Common myeloid progenitor, CD34-positive (primary cell): ENCODE measurements at regions not wholly inside any gene's neighbourhood (a gene's known extent, or its start where the extent isn't known, plus 50 kb on each side); places are given as distances from the start of the nearest gene placed in this dataset.
A peak's percentile ranks its signal among the peaks of the same experiment; 100 is the strongest.

Source experiments
- CTCF ChIA-PET: fragments of 350-600 bp; sonication (Branson Sonifier 250); formaldehyde crosslinking; loops from one replicate; lab custom pipeline; 2021; ENCODE audit warnings: antibody characterized with exemption; lab: Charles Lee
- POLR2A ChIA-PET: fragments of 350-600 bp; sonication (Branson Sonifier 250); formaldehyde crosslinking; loops from one replicate; lab custom pipeline; 2021; ENCODE audit warnings: antibody characterized with exemption; lab: Charles Lee
- DNase-seq, 3 donors: peaks; one replicate each; pipeline versions ENCODE4 v3.0.0 to v3.0.0-alpha.2; 2013
- H3K27ac ChIP-seq, 2 experiments: 1 replicate in 1 of 2; 2 replicates in 1 of 2; pipeline ENCODE4 v1.7.0; 2013; ENCODE audit warnings: inconsistent platforms in 2 of 2, low read length in 2 of 2, mild to moderate bottlenecking in 2 of 2, low read depth in 1 of 2, moderate library complexity in 1 of 2; ENCODE audit not compliant: severe bottlenecking in 2 of 2, insufficient read depth in 1 of 2, poor library complexity in 1 of 2
- H3K27me3 ChIP-seq, 5 experiments: replicated peaks in 2 of 5; 1 replicate in 3 of 5; 2 replicates in 2 of 5; pipeline versions ENCODE4 v1.6.1 to v1.7.0; 2013; ENCODE audit warnings: low read length in 4 of 5, mild to moderate bottlenecking in 2 of 5, moderate library complexity in 2 of 5, inconsistent platforms in 1 of 5; ENCODE audit not compliant: insufficient read depth in 5 of 5, control insufficient read depth in 4 of 5
- H3K36me3 ChIP-seq, 4 experiments: 1 replicate in 2 of 4; 2 replicates in 2 of 4; pipeline versions ENCODE4 v1.6.1 to v1.7.0; 2013; ENCODE audit warnings: low read length in 3 of 4, control low read depth in 1 of 4, mild to moderate bottlenecking in 1 of 4; ENCODE audit not compliant: control insufficient read depth in 4 of 4, insufficient read depth in 4 of 4
- H3K4me1 ChIP-seq, 4 experiments: 1 replicate in 3 of 4; 2 replicates in 1 of 4; pipeline versions ENCODE4 v1.6.1 to v1.7.1; 2013; ENCODE audit warnings: low read length in 3 of 4, mild to moderate bottlenecking in 3 of 4, control low read depth in 1 of 4, inconsistent platforms in 1 of 4, moderate library complexity in 1 of 4; ENCODE audit not compliant: control insufficient read depth in 4 of 4, insufficient read depth in 4 of 4; ENCODE audit errors: control extremely low read depth in 1 of 4
- H3K4me3 ChIP-seq, 7 experiments: 1 replicate in 4 of 7; 2 replicates in 3 of 7; pipeline versions ENCODE4 v1.5.1 to v1.7.0; 2013; ENCODE audit warnings: mild to moderate bottlenecking in 7 of 7, low read length in 6 of 7, moderate library complexity in 6 of 7, inconsistent platforms in 2 of 7, low read depth in 2 of 7, control low read depth in 1 of 7; ENCODE audit not compliant: insufficient read depth in 4 of 7, control insufficient read depth in 1 of 7; ENCODE audit errors: extremely low read depth in 1 of 7
- H3K9me3 ChIP-seq, 5 experiments: 1 replicate in 4 of 5; 2 replicates in 1 of 5; pipeline versions ENCODE4 v1.6.1 to v1.7.1; 2013; ENCODE audit warnings: low read length in 4 of 5, mild to moderate bottlenecking in 2 of 5, inconsistent platforms in 1 of 5, low read depth in 1 of 5, moderate library complexity in 1 of 5; ENCODE audit not compliant: control insufficient read depth in 4 of 5, insufficient read depth in 2 of 5; ENCODE audit errors: control extremely low read depth in 1 of 5
- WGBS: methylation state at CpG from one replicate; pipeline ENCODE4 v1.1.5; 2013; ENCODE audit not compliant: insufficient coverage; 5-methylcytosine and 5-hydroxymethylcytosine counted together

DNA sequence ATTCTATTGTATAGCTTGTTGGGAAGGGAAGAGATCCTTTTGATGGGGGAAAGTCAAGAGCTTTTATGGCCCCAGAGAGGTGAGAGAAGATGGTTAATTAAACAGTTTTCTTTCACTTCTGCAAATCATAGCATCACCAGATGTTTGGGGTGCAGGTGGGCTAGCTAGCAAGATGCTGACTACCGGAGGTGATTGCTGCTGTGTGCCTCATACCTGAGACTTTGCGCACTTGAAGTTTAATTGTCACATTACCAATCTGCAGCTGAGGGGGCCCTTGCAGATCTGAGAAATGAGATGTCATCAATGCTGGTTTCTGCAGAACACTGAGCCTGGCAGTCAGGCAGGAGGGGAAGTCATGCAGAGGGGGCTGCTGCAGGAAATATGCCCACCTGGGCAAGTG is 73.9 kb downstream of the SNRPE start:
- H3K27me3 ChIP-seq, result peaks cover 0 to 7% (median 0%) of the 10 kb centered on the region in 5 experiments
- H3K9me3 ChIP-seq, result no peaks in the 10 kb centered on the region
- WGBS, result 93% methylated on average over 2 of the region's 2 CpGs
- no peaks in the 10 kb centered on the region for H3K36me3 ChIP-seq
- ChIA-PET CTCF (no interaction called here), POLR2A (no interaction called here)
- H3K4me1 ChIP-seq, result peaks cover 1 to 11% (median 8%) of the 10 kb centered on the region in 4 experiments
- DNase-seq, result no peak
- no peak overlapping the region for H3K4me3 ChIP-seq
- H3K27ac ChIP-seq, result no peak overlapping the region

DNA sequence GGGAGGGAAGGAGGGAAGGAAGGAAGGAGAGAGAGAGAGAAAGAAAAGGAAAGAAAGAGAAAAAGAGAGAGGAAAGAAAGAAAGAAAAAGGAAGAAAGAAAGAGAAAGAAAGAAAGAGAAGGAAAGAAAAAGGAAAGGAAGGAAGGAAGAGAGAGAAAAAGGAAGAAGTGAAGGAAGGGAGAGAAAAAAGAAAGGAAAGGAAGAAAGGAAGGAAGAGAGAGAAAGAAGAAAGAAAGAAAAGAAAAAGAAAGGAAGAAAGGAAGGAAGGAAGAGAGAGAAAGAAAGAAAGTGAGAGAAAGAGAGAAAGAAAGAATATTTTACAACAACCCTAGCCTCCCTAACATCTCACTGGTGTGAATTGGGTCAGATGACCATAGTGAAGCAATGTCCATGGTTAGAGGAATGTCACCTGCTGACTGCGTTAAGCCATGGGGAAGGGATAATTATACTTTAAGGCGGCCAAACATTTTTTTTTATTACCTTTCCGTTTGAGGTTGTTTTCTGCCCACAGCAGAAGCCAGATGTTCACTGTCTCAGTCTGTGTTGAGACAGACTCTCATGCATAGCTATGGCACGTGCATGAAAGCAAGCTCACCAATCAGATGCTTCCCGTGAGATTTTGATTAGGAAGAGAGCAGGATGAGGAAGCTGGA is 76.4 kb downstream of the SNRPE start:
- ChIA-PET POLR2A (no interaction called here), CTCF (interaction anchor here (1.3 kb wide), 1 partner anchor 132 kb away, joined by 3 read pairs; no protein-coding TSS in a partner anchor)
- Histone ChIP-seq H3K27ac (no peak overlapping the region), H3K4me3 (no peak overlapping the region), H3K36me3 (no peaks in the 10 kb centered on the region), H3K9me3 (no peaks in the 10 kb centered on the region), H3K4me1 (peaks cover 0 to 3% (median 1%) of the 10 kb centered on the region in 4 experiments), H3K27me3 (peaks cover 0 to 7% (median 0%) of the 10 kb centered on the region in 5 experiments)
- peak in 2 of 3 donors; percentile 53 to 62 for DNase-seq
- WGBS, result 75% methylated on average over 4 of the region's 5 CpGs

DNA sequence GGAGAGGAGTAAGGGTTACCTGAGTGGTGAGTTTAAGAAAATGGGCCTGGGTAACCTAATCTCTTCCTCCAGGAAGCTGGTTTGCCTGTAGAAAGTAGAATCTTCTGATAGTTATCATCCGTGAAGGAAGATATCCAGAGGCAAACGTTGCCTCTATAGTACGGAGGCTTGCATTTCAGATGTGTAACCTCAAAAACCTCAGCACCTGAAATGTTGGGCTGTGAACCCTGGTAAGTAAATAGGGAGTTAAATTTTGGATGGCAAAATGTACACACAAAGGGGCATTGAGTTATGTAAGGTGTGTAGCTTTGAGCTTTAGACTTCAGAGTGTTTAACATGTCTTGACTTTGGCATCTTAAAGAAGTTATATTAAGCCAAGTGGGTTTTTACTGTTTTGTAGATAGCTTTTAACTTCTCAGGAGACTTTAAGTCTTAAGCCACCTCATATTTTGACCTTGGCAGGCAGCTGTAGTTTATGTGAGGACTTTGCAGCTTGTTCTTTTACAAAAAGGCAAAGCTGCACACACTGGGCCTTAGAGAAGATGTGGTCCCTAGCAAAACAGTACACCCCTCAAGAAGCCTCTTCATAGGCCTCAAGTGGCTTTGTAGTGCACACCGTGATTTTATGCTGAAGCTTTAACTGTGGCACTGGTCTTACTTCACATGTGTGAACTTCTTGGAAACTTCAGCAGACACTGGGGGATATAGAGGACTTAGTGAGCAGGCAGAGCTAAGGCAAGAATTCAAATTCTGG is 83.4 kb downstream of the SNRPE start:
- H3K4me1 ChIP-seq, result no peaks in the 10 kb centered on the region
- H3K27ac ChIP-seq, result no peak overlapping the region
- POLR2A ChIA-PET, result no interaction called here
- DNase-seq, result no peak
- WGBS, result 91% methylated on average over 4 of the region's 4 CpGs
- CTCF ChIA-PET, result interaction anchor here (1.0 to 1.9 kb wide), 2 partner anchors 23 to 49 kb away, joined by 3 to 5 read pairs; no protein-coding TSS in a partner anchor
- no peaks in the 10 kb centered on the region for H3K9me3 ChIP-seq
- H3K36me3 ChIP-seq, result no peaks in the 10 kb centered on the region
- H3K27me3 ChIP-seq, result no peaks in the 10 kb centered on the region
- H3K4me3 ChIP-seq, result no peak overlapping the region

DNA sequence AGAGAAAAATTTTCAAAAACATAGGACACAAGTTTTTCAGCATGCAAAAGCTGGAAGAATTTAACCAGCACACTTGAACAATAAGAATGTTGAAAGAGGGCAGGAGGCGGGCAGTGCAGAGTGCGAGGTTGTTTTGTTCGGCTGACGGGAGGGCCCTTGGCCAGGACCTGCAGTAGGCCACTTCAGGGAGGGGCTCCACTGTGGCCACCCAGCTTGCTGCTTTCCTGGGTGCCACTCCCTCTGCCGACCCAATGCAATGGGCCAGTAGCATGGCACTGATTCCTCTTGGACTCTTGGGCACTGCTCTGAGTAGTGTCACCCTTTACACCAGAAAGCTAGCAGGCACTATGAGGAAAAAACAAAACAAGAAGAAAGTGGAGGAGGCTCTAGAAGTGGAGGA is 92.9 kb downstream of the SNRPE start:
- Histone ChIP-seq H3K36me3 (no peaks in the 10 kb centered on the region), H3K27ac (no peak overlapping the region), H3K27me3 (no peaks in the 10 kb centered on the region), H3K9me3 (peaks cover 0 to 33% (median 17%) of the 10 kb centered on the region in 5 experiments), H3K4me3 (no peak overlapping the region), H3K4me1 (peaks cover 0 to 11% (median 0%) of the 10 kb centered on the region in 4 experiments)
- DNase-seq, result no peak
- 91% methylated on average over 5 of the region's 5 CpGs for WGBS
- CTCF ChIA-PET, result no interaction called here
- POLR2A ChIA-PET, result no interaction called here

DNA sequence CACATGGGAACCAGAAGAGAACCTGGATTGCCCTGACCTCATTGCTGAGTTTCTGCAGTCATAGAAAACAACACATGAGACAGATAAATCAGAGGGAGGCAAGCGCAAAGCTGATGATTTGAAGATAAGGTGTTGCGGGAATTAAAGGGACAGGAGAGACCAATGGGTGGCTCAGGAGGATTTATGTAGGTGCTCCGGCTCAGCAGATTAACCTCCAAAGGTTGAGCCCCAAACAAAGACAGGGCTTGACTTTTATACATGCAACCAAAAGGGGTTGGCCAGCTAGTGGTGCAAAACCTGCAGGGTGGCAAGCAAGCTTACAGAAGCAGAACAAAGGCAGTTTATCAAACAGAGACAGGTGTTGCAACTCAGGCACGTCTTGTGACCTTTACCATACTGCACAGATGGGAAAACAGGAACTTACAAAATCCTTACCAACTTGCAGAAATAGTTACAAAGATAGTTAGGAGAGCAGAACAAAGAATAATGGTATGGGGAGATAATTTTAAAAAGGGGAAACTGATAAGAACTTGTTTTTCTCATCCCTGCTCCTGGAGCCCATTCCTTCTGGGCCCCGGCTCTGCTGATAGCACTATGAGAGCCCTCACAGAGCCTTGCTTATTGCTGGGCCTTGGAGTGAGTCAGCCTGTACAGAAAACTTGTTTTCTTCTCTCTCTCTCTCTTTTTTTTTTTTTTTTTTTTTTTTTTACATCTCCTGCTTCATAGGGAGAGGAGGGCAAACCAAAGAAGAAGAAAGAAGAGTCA is 93.6 kb downstream of the SNRPE start:
- Histone ChIP-seq H3K4me3 (no peak overlapping the region), H3K4me1 (peaks cover 0 to 11% (median 0%) of the 10 kb centered on the region in 4 experiments), H3K9me3 (peaks cover 0 to 33% (median 17%) of the 10 kb centered on the region in 5 experiments), H3K27ac (no peak overlapping the region), H3K36me3 (no peaks in the 10 kb centered on the region), H3K27me3 (no peaks in the 10 kb centered on the region)
- POLR2A ChIA-PET, result no interaction called here
- WGBS, result 96% methylated on average over 3 of the region's 5 CpGs
- CTCF ChIA-PET, result no interaction called here
- peak in 2 of 3 donors; percentile 52 to 75 for DNase-seq

DNA sequence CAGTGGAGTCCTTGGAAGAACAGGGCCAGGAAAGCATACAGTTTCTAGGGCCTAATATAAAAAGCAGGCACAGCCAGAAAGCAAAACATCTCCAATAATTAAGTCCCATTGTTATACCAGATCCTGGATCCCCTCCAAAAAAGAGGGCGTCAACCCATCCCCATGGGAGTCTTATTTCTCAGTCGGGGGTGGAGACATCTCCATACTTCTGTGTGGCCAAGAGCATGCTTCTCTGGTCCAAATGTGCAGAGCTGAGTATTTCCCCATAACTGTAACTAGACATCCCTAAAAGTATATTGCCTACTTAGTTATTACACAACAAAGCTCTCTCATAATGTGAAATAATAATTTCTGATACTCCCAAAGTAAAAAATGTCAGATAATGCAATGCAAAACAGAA is 104.2 kb upstream of the SOX13 start:
- no peaks in the 10 kb centered on the region for H3K4me1 ChIP-seq
- POLR2A ChIA-PET, result interaction anchor here (0.7 kb wide), 1 partner anchor 134 kb away, joined by 3 read pairs; no protein-coding TSS in a partner anchor
- H3K4me3 ChIP-seq, result no peak overlapping the region
- CTCF ChIA-PET, result no interaction called here
- no peaks in the 10 kb centered on the region for H3K36me3 ChIP-seq
- H3K27me3 ChIP-seq, result no peaks in the 10 kb centered on the region
- peaks cover 0 to 24% (median 0%) of the 10 kb centered on the region in 5 experiments for H3K9me3 ChIP-seq
- WGBS, result 100% methylated on average over 2 of the region's 2 CpGs
- DNase-seq, result no peak
- no peak overlapping the region for H3K27ac ChIP-seq
